ENCODE measurements at regions not wholly inside any gene's neighbourhood (a gene's known extent, or its start where the extent isn't known, plus 50 kb on each side); places are given as distances from the start of the nearest gene placed in this dataset.

DNA sequence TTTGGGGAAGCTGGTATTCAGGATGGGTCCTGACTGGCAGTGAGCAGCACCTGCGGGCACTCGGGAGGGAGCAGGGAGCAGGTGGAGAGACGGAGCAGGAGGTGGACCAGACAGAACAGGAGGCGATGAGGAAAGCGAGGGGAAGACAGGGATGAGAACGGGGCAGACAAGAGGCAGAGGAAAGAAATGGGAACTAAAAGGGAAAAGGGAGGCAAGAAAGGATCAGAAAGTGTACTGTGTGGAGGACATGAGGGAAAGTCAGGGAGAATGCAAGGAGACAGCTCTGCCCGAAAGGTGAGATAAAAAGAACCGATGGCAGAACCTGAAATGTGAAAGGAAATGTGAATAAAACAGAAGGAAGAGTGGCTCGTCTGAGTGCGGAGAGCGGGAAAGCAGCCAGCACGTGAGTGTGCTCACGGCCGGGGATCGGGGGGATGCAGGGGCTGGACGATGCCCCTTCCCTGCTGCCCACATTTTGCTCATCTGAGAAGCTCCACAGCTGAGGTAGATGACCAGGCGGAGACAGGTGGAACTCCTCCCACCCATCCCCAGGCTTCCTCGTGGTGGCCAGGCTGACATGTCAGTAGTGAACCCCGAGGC lies 494.4 kb upstream of the B3GAT1 start:
- intact Hi-C loops (cut with micrococcal nuclease), result no loop called here
- Histone ChIP-seq H4K20me1 (ENCODE audit: insufficient read depth) (no peaks in the 10 kb centered on the region), H2AFZ (ENCODE audit: low read depth, low read length, poor library complexity, severe bottlenecking) (no peak overlapping the region), H3K36me3 (ENCODE audit: control insufficient read depth in 1 of 2, insufficient read depth in 2 of 2, low read length in 2 of 2) (no peaks in the 10 kb centered on the region), H3K9me2 (ENCODE audit: insufficient read depth) (no peaks in the 10 kb centered on the region), H3K4me3 (replicated peaks in 1 of 2; ENCODE audit: low read depth in 1 of 2, low read length in 2 of 2) (no peak overlapping the region), H3K27me3 (ENCODE audit: insufficient read depth, low read length) (peaks cover 59% of the 10 kb centered on the region), H3K9ac (ENCODE audit: low read length) (no peak overlapping the region), H3K4me2 (ENCODE audit: low read length) (no peak overlapping the region), H3K9me3 (ENCODE audit: control insufficient read depth in 1 of 2, insufficient read depth in 1 of 2, low read depth in 1 of 2, low read length in 2 of 2) (no peaks in the 10 kb centered on the region), H3K79me2 (ENCODE audit: insufficient read depth, low read length) (no peaks in the 10 kb centered on the region), H3K4me1 (ENCODE audit: control insufficient read depth in 1 of 2, insufficient read depth in 2 of 2, low read length in 2 of 2) (no peaks in the 10 kb centered on the region), H3K27ac (ENCODE audit: low read depth, low read length) (no peak overlapping the region)
- CTCF ChIA-PET, result no interaction called here
- no TSS peak for BruUV-seq (replicated peaks)
- POLR2A ChIA-PET, result no interaction called here
- TF ChIP-seq CEBPB (IDR thresholded peaks at IDR 0.05; ENCODE audit: low read depth) (no peak), CBX3 (IDR thresholded peaks at IDR 0.05; ENCODE audit: low read depth) (no peak), TCF7L2 (IDR thresholded peaks at IDR 0.05; ENCODE audit: borderline replicate concordance, extremely low read depth, insufficient read depth, insufficient read length) (no peak), ELF1 (IDR thresholded peaks at IDR 0.05; ENCODE audit: borderline replicate concordance, low read depth) (no peak), SP1 (IDR thresholded peaks at IDR 0.05; ENCODE audit: low read depth) (no peak), EGR1 (IDR thresholded peaks at IDR 0.05; ENCODE audit: low read depth) (no peak), POLR2AphosphoS5 (IDR thresholded peaks at IDR 0.05; ENCODE audit: low read depth, low read length) (no peak)
- TF ChIP-seq, protein P1, sequence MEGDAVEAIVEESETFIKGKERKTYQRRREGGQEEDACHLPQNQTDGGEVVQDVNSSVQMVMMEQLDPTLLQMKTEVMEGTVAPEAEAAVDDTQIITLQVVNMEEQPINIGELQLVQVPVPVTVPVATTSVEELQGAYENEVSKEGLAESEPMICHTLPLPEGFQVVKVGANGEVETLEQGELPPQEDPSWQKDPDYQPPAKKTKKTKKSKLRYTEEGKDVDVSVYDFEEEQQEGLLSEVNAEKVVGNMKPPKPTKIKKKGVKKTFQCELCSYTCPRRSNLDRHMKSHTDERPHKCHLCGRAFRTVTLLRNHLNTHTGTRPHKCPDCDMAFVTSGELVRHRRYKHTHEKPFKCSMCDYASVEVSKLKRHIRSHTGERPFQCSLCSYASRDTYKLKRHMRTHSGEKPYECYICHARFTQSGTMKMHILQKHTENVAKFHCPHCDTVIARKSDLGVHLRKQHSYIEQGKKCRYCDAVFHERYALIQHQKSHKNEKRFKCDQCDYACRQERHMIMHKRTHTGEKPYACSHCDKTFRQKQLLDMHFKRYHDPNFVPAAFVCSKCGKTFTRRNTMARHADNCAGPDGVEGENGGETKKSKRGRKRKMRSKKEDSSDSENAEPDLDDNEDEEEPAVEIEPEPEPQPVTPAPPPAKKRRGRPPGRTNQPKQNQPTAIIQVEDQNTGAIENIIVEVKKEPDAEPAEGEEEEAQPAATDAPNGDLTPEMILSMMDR (IDR thresholded peaks at IDR 0.05 in 2 of 3, conservative IDR thresholded peaks at IDR 0.05 in 1 of 3; ENCODE audit: borderline replicate concordance in 1 of 3, insufficient read depth in 1 of 3, low read depth in 2 of 3, low read length in 2 of 3), result no peak
- TF ChIP-seq, protein P2, sequence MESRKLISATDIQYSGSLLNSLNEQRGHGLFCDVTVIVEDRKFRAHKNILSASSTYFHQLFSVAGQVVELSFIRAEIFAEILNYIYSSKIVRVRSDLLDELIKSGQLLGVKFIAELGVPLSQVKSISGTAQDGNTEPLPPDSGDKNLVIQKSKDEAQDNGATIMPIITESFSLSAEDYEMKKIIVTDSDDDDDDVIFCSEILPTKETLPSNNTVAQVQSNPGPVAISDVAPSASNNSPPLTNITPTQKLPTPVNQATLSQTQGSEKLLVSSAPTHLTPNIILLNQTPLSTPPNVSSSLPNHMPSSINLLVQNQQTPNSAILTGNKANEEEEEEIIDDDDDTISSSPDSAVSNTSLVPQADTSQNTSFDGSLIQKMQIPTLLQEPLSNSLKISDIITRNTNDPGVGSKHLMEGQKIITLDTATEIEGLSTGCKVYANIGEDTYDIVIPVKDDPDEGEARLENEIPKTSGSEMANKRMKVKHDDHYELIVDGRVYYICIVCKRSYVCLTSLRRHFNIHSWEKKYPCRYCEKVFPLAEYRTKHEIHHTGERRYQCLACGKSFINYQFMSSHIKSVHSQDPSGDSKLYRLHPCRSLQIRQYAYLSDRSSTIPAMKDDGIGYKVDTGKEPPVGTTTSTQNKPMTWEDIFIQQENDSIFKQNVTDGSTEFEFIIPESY (IDR thresholded peaks at IDR 0.05; ENCODE audit: extremely low read depth, insufficient replicate concordance, low read length), result no peak
- no peak for DNase-seq (ENCODE audit: low read depth, low spot score)
- no peak; the same call in 1 of the 2 replicates for ATAC-seq
- RAD21 ChIA-PET (ENCODE audit: low non-redundant PET in 1 of 2, low total read pairs in 2 of 2, uncharacterized antibody in 2 of 2, unreplicated experiment in 2 of 2), result no interaction called here

All from HCT116 (cell line).